ENCODE measurements at regions not wholly inside any gene's neighbourhood (a gene's known extent, or its start where the extent isn't known, plus 50 kb on each side); places are given as distances from the start of the nearest gene placed in this dataset.
A peak's percentile ranks its signal among the peaks of the same experiment; 100 is the strongest.

- H3K4me3 ChIP-seq (ENCODE audit: low read depth, low read length): no peak overlapping the region
- no peaks in the 10 kb centered on the region for H3K36me3 ChIP-seq (replicated peaks)
- no peak for TF ChIP-seq CTCF (IDR thresholded peaks at IDR 0.05; ENCODE audit: low read depth, low read length, missing control alignments)
- no peaks in the 10 kb centered on the region for H3K27me3 ChIP-seq (replicated peaks)
- peak overlapping the region; percentile 54 for H3K27ac ChIP-seq
- peak; percentile 53 for DNase-seq
- in situ Hi-C loops (cut with HindIII; ENCODE audit: low pct_ligation_motif_present, low sequenced_read_pairs): no loop called here
Observed at GRCh38 chr17:14840616-14841231, 424.4 kb downstream of the PMP22 start.

- no peaks in the 10 kb centered on the region for H3K36me3 ChIP-seq (replicated peaks)
- in situ Hi-C loops (cut with HindIII; ENCODE audit: low pct_ligation_motif_present, low sequenced_read_pairs): no loop called here
- no peak for DNase-seq
- no peak for TF ChIP-seq CTCF (IDR thresholded peaks at IDR 0.05; ENCODE audit: low read depth, low read length, missing control alignments)
- no peak overlapping the region for H3K27ac ChIP-seq
- H3K27me3 ChIP-seq (replicated peaks): no peaks in the 10 kb centered on the region
- no peak overlapping the region for H3K4me3 ChIP-seq (ENCODE audit: low read depth, low read length)
Observed at GRCh38 chr17:14838567-14838966, 426.6 kb downstream of the PMP22 start.

GRCh38 chr17:14833201-14833785 is 431.8 kb downstream of the PMP22 start:
- H3K36me3 ChIP-seq (replicated peaks): no peaks in the 10 kb centered on the region
- no peak overlapping the region for H3K27ac ChIP-seq
- in situ Hi-C loops (cut with HindIII; ENCODE audit: low pct_ligation_motif_present, low sequenced_read_pairs): no loop called here
- H3K27me3 ChIP-seq (replicated peaks): no peaks in the 10 kb centered on the region
- no peak overlapping the region for H3K4me3 ChIP-seq (ENCODE audit: low read depth, low read length)
- DNase-seq: peak; percentile 69
- TF ChIP-seq CTCF (IDR thresholded peaks at IDR 0.05; ENCODE audit: low read depth, low read length, missing control alignments): no peak

- no peak for TF ChIP-seq CTCF (IDR thresholded peaks at IDR 0.05; ENCODE audit: low read depth, low read length, missing control alignments)
- no peaks in the 10 kb centered on the region for H3K36me3 ChIP-seq (replicated peaks)
- in situ Hi-C loops (cut with HindIII; ENCODE audit: low pct_ligation_motif_present, low sequenced_read_pairs): no loop called here
Observed at GRCh38 chr17:14831491-14831890, 433.6 kb downstream of the PMP22 start.

GRCh38 chr17:14827396-14827919 is 437.7 kb downstream of the PMP22 start:
- no peak overlapping the region for H3K4me3 ChIP-seq (ENCODE audit: low read depth, low read length)
- DNase-seq: no peak
- TF ChIP-seq CTCF (IDR thresholded peaks at IDR 0.05; ENCODE audit: low read depth, low read length, missing control alignments): no peak
- H3K27me3 ChIP-seq (replicated peaks): no peaks in the 10 kb centered on the region
- no peaks in the 10 kb centered on the region for H3K36me3 ChIP-seq (replicated peaks)
- in situ Hi-C loops (cut with HindIII; ENCODE audit: low pct_ligation_motif_present, low sequenced_read_pairs): no loop called here
- no peak overlapping the region for H3K27ac ChIP-seq

More at GRCh38 chr17:14831491-14831890, 433.6 kb downstream of the PMP22 start:
- Histone ChIP-seq H3K27me3 (replicated peaks) (no peaks in the 10 kb centered on the region), H3K27ac (no peak overlapping the region), H3K4me3 (ENCODE audit: low read depth, low read length) (no peak overlapping the region)
- no peak for DNase-seq
